ENCODE measurements at regions not wholly inside any gene's neighbourhood (a gene's known extent, or its start where the extent isn't known, plus 50 kb on each side); places are given as distances from the start of the nearest gene placed in this dataset.

DNA sequence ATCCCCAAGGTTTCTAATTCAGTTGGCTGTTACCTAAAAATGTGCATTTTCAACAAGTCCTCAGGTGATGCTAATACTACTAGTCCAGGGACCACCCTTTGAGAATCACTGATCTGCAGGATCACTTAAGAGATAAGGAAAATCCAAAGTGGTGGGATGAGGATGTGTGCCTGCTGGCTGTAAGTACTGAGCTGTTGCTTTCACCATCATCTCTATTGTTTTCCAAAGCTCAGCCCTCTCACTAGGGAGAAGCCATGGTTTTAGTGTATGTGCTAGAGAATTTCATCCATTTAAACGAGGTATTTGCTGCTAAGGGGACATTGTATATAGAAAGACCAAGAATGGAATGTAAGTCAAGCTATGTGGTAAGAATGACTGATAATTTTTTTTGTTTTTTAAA is 202.3 kb downstream of the KIF21A start:
- Histone ChIP-seq H3K4me3 (no peak overlapping the region), H3K27me3 (no peaks in the 10 kb centered on the region), H3K4me1 (no peaks in the 10 kb centered on the region), H3K9me3 (no peaks in the 10 kb centered on the region), H3K36me3 (no peaks in the 10 kb centered on the region), H3K27ac (no peak overlapping the region)
- TF ChIP-seq, protein P1, sequence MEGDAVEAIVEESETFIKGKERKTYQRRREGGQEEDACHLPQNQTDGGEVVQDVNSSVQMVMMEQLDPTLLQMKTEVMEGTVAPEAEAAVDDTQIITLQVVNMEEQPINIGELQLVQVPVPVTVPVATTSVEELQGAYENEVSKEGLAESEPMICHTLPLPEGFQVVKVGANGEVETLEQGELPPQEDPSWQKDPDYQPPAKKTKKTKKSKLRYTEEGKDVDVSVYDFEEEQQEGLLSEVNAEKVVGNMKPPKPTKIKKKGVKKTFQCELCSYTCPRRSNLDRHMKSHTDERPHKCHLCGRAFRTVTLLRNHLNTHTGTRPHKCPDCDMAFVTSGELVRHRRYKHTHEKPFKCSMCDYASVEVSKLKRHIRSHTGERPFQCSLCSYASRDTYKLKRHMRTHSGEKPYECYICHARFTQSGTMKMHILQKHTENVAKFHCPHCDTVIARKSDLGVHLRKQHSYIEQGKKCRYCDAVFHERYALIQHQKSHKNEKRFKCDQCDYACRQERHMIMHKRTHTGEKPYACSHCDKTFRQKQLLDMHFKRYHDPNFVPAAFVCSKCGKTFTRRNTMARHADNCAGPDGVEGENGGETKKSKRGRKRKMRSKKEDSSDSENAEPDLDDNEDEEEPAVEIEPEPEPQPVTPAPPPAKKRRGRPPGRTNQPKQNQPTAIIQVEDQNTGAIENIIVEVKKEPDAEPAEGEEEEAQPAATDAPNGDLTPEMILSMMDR (IDR thresholded peaks at IDR 0.05) = no peak
- no peak for TF ChIP-seq POLR2A (IDR thresholded peaks at IDR 0.05)
- WGBS, 4 donors = 30 to 38% (median 34%) methylated on average over 1 of the region's 1 CpG
- ATAC-seq (no peak), DNase-seq (no peak)
- intact Hi-C loops (cut with DNase I) = no loop called here

DNA sequence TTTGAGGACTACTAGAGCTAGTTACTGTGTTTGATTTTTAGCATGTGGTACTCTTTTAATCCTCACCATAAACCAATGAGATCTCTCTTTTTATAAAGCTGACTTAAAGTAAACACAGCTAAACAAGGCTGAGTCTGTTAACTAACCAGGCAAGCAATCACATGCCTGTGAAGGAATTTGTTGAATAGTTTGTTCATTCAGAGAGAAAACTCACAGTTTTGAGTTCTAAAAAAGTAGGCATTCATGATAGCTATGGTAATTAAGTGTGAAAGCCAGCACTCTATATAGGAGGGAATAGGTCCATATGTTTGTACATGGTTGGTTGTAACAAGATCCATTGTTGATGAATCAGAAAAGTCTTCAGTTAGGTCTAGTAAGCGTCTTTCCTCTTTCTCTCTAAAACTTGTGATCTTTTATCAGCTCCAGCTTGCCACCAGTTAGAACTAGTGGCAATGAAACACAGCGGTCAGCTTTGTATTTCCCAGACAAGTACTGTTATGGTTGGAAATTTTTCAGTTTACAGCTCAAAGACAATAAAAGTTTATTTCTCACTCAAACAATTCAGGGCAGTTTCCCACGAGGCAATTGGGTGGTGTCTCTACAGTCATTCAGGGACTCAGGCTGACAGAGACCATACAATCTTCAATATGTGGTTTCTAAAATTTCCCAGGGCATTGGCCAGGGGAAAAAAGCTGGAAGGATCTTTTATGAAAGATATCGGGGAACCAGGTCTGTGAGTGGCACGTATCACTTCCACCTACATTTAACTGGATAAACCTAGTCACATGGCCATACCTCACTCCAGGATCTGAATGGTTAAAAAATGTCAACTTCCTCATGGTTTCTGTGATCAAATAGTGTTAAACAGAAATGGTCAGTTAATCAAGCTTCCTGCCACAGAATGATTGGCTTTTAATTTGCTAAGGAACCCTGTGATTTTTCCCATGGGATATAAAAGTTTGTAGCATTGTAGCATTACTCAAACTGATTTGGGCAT is 203.1 kb downstream of the KIF21A start:
- DNase-seq (no peak), ATAC-seq (no peak)
- Histone ChIP-seq H3K4me1 (no peaks in the 10 kb centered on the region), H3K4me3 (no peak overlapping the region), H3K27me3 (no peaks in the 10 kb centered on the region), H3K36me3 (no peaks in the 10 kb centered on the region), H3K9me3 (no peaks in the 10 kb centered on the region), H3K27ac (no peak overlapping the region)
- intact Hi-C loops (cut with DNase I) = no loop called here
- WGBS, 4 donors = 59 to 67% (median 64%) methylated on average over 5 of the region's 5 CpGs
- TF ChIP-seq, protein P1 (IDR thresholded peaks at IDR 0.05) = no peak
- no peak for TF ChIP-seq POLR2A (IDR thresholded peaks at IDR 0.05)

DNA sequence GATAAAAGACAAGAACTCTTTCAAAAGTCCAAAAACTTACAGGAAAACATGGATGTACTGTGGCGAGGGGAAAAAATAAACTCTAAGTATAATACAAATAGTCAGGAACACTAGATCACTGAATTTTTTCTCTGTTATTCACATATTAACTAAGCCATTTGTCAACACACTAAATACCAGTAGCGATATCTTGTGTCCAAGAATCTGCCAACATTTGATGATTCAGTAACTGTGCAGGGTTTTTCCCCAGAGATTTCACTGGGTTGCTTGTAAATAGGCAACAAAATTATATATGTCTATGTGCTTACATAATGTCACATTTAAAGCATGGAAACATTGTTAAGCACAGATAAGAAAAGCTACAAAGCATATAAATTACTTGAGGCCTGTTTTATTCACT is 205.9 kb downstream of the KIF21A start:
- DNase-seq = no peak
- intact Hi-C loops (cut with DNase I) = no loop called here
- WGBS, 4 donors = 56 to 76% (median 67%) methylated on average over 2 of the region's 2 CpGs

More for the DNA sequence above, 205.9 kb downstream of the KIF21A start:
- Histone ChIP-seq H3K4me3 (no peak overlapping the region), H3K27ac (no peak overlapping the region), H3K4me1 (no peaks in the 10 kb centered on the region), H3K9me3 (no peaks in the 10 kb centered on the region), H3K36me3 (no peaks in the 10 kb centered on the region), H3K27me3 (no peaks in the 10 kb centered on the region)
- no peak for TF ChIP-seq POLR2A (IDR thresholded peaks at IDR 0.05)
- TF ChIP-seq, protein P1 (IDR thresholded peaks at IDR 0.05) = no peak
- no peak for ATAC-seq
